CD4-positive, alpha-beta T cell treated with Interleukin-6 at 100 ng/mL for 8 hours (primary cell): ENCODE measurements at regions not wholly inside any gene's neighbourhood (a gene's known extent, or its start where the extent isn't known, plus 50 kb on each side); places are given as distances from the start of the nearest gene placed in this dataset.
"Not testable (repeated sequence)": the region's sequence is repeated elsewhere in the genome, so short reads cannot be mapped to it uniquely, and the experiment has no call there.

Experiments
- DNase-seq: peaks from one replicate; pipeline ENCODE4 v3.0.0-alpha.2; 2020; ENCODE audit warnings: mixed read lengths, low spot score

- no peak for DNase-seq
Measured at GRCh38 chr6:134398453-134398852, 80.5 kb upstream of the SGK1 start.

GRCh38 chr6:134397676-134398075 lies 79.8 kb upstream of the SGK1 start:
- no peak for DNase-seq

DNA sequence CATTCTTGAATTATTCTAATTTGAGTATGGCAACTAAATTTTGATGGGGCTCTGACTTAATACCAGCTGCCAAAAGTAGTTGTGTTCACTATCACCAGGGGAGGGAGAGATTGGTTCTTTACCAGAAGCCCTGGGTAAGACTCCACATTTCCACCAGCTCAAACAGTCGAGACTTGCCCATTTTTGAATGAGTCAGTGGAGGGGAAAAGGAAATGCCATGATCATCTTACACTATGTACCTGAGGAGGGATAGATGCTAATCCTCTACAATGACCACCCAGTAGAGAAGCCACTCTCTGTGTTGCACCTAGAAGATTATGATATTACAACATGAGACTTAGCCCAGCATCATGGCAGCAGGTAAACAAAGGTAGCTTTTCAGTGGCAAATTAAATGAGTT lies 77.0 kb upstream of the SGK1 start:
- no peak for DNase-seq

DNA sequence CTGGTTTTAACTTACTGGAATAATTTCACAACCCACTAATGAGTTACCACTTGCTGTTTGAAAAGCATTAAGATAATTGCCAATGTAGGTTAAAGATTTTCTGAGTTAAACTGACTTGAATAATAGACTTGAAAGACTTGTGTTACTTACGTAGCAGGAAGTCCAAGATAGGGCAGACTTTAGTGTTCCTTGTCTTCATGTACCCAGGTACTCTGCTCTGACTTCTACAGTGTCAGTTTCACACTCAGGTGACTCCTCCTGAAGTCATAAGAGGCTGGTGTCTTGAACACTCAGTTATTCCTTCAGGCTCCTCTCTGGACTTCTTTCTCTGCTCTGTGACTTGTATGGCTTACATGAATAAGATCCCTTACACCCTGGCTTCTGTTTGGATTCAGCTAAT lies 76.3 kb upstream of the SGK1 start:
- no peak for DNase-seq

GRCh38 chr6:134391205-134391604 lies 73.3 kb upstream of the SGK1 start:
- no peak for DNase-seq

DNA sequence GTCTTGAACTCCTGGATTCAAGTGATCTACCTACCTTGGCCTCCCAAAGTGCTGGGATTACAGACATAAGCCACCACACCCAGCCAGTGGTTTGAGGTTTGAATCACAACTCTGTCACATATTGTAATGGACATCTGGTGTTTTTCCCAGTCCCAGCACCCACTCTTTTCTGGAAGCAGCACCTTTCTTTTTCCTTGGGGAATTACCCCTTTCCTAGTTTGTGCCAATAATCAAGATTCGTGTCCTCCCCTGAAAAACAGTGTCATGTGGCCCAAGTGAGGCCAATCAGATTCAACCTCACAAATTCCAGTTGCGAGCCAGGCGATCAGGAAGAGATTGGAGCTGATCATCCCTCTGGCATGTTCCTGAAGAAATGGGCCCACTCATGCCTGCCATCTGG lies 71.7 kb upstream of the SGK1 start:
- no peak for DNase-seq

DNA sequence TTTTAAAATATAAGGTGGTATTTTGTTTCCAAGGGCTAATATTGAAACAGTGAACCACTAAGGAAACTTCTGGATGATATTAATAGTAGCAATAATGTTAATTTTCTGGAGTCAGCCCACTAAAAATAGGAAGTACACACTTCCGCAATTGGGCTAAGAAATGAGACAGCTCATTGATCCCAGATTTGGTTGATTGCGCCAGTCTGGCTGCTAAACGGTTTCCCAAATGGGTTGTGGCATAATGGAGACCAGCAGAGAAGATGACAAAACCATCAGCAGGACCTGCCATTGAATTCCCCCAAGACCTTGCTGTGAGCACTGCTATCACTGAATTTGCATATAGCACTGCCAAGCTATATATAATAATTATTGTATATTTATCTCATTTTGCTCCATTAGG lies 71.2 kb upstream of the SGK1 start:
- DNase-seq = no peak

DNA sequence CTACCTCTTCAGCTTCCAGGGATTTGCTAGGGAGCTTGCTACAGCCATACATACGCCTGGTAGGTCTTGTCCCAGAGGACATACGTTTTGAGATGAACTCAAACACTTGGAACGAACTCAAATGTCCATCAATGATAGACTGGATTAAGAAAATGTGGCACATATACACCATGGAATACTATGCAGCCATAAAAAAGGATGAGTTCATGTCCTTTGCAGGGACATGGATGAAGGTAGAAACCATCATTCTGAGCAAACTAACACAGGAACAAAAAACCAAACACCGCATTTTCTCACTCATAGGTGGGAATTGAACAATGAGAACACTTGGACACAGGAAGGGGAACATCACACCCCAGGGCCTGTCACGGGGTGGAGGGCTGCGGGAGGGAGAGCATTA lies 68.6 kb upstream of the SGK1 start:
- DNase-seq = not testable (repeated sequence)

GRCh38 chr6:134381959-134382358 lies 64.0 kb upstream of the SGK1 start:
- DNase-seq = no peak

DNA sequence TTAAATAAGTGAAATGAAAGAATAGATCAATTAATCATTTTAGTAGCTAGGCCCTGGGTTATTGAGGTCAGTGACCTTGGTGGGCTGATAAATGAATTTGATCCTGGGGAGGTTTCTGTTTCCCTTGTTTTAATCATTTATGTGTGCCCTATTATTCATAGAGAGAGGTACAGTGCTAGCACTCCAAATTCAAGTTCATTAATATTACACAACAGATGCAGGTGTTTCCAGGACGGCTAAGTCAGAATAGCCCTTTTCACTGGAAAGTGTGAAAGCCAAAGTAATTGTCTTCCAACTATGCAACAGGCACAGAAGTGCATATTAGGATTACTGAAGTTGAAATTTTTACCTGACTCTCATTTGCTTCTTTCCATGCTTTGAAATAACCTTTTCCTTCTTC lies 61.7 kb upstream of the SGK1 start:
- DNase-seq = no peak

GRCh38 chr6:134379076-134379475 lies 61.2 kb upstream of the SGK1 start:
- DNase-seq = peak; percentile 17

DNA sequence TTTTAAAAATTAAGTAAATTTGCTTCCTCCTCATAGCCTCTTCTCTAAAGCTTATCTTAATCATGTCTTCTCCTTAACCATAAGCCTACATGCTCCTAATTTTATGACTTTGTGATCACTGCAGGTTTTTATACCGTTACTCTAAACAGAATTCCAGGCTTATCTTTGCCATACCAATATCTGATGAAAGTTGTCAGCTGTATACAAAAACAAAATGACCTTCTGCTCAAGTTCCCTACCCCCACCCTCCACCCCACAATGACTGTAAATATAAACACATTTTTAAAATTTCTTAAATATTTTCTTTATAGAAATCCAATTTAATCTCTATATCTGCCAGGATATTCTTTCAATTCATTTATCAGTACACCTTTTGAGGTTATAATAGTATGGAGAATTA lies 60.5 kb upstream of the SGK1 start:
- no peak for DNase-seq

- DNase-seq = no peak
Measured at GRCh38 chr6:134376785-134377184, 58.9 kb upstream of the SGK1 start.

DNA sequence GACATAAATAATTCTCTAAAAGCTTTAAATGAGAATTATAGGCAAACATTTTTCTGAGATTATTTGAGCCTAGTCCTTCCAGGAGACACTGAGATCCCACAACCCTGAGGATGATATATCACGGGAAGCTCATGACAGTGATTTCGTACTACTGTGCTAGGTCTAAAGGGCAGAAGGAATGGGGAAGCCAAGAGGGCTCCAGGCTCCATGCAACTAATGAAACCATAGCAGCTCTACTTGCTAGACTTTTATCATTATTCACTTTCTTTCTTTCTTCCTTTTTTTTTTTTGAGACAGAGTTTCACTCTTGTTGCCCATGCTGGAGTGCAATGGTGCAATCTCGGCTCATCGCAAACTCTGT lies 57.3 kb upstream of the SGK1 start:
- DNase-seq = no peak

DNA sequence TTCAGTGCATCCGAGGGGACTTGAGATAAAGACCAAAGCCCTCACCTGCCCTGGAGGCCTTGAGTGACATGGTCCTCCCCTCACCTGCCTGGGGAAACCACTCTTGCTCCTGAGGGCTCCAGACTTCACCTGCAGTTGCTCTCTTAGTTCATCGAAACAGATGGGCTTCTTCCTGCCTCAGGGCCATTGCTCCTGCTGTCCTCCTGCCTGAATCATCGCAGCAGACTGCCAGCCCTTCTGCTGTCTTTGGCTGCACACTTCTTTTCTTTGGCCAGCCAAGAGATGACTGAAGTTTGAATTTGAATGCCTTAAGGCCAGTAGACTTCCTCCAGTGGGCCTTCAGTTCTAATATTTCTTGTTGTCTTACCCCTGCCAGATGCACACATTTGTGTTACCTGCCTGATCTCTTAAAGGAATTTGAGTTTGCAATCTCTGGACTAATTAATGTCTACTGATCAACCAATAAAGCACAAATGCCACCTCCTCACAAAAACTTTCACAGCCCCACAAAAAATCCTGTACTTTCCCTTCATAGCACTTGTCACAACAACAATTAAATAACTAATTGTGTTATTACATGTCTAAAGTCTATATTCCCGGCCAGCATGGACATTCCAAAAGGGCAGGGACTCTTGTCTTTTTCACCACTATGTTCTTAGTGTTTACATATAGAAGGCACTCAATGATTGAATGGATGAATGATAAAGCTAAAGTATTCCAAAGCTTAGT lies 56.7 kb upstream of the SGK1 start:
- DNase-seq = no peak

DNA sequence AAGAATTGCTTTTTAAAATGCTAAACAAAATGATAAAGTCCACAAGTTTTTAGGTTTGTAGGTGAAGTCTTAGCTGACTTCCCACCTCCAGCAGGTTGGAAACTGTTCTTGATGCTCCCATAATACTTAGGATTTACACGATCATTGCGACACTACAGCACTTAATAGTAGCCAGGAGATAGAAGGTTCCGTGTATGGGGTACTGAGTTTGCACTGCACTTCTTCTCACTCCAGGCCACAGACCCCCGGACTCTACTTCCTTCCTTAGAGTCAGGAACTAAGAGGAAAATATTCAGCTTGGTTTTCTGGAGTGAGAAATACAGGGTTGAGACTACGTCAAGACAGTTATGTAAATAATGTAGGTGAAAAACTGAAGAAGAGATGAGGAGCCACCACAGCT lies 56.1 kb upstream of the SGK1 start:
- DNase-seq = no peak

DNA sequence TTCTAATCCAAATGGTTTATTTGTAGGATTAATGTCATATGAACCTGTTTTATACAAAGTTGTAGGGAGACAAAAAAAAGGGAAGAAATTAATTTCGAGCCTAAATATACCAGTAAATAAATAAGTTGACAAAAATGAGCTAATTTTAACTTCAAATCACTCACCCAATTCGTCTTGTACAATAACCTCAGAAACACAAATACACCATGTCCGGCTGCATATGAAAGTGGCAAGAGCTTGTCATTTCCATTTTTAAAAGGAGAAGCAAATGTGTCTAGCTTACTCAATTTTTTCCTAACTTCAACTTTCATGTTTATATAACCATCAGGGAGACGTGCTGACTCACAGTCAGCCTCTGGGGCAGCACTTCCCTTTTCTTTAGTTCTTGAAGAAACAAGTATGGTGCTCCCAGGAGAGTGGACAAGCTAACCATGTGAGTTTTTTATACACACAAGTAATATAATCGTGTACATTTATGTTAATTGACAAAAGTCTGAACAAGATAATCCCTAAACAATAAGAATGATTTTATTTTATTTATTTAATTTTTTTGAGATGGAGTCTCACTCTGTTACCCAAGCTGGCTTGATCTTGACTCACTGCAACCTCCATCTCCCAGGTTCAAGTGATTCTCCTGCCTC lies 55.5 kb upstream of the SGK1 start:
- DNase-seq = peak; percentile 11

- DNase-seq = peak; percentile 12
Measured at GRCh38 chr6:134372603-134373281, 54.8 kb upstream of the SGK1 start.

DNA sequence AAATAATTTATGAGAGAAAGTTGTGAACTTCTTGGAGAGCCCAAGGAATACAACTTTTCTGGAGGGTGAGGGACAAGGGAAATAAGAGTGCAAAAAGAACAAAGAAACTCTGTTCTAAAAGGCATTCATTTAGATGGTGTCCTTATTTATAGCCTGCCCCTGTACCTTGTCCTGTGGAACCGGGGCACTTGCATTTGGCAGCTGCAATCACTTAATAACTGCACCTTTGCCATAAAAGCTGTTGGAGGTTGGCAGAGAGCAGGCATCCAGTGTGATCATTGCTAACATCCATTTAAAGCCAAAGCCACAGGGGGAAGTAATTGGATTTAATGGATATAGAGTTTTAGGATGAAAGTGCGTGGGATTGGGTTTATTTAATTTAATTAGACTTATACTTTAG lies 50.8 kb upstream of the SGK1 start:
- no peak for DNase-seq
